ENCODE measurements at regions not wholly inside any gene's neighbourhood (a gene's known extent, or its start where the extent isn't known, plus 50 kb on each side); places are given as distances from the start of the nearest gene placed in this dataset.

GRCh38 chr6:120903836-120904235 lies 430.4 kb downstream of the TBC1D32 start:
- no peaks in the 10 kb centered on the region for H3K27me3 ChIP-seq (ENCODE audit: control insufficient read depth, insufficient read depth, low read length)
- H3K36me3 ChIP-seq (ENCODE audit: control insufficient read depth, insufficient read depth, low read length): no peaks in the 10 kb centered on the region
- H3K27ac ChIP-seq (ENCODE audit: low read length): no peak overlapping the region
- H3K4me3 ChIP-seq (ENCODE audit: low read depth in 2 of 2, low read length in 2 of 2): no peak overlapping the region
- no peak for DNase-seq (ENCODE audit: low read depth, low spot score)
- ChIA-PET POLR2A (no interaction called here), CTCF (interaction anchor here (0.7 kb wide), 1 partner anchor 55 kb away, joined by 5 read pairs; no protein-coding TSS in a partner anchor)
- no peaks in the 10 kb centered on the region for H3K9me3 ChIP-seq (ENCODE audit: control insufficient read depth, insufficient read depth, low read depth, low read length)
- ATAC-seq: no peak
- TF ChIP-seq REST (IDR thresholded peaks at IDR 0.05; ENCODE audit: insufficient read depth in 1 of 2, low read depth in 2 of 2, low read length in 1 of 2): no peak
- TF ChIP-seq POLR2AphosphoS5 (IDR thresholded peaks at IDR 0.05; ENCODE audit: low read depth, low read length): no peak
- TF ChIP-seq SIN3A (IDR thresholded peaks at IDR 0.05; ENCODE audit: borderline replicate concordance, insufficient read depth, low read depth, low read length): no peak
- no peak for TF ChIP-seq CTCF (IDR thresholded peaks at IDR 0.05)
- TF ChIP-seq TCF7L2 (IDR thresholded peaks at IDR 0.05; ENCODE audit: low read depth, low read length): no peak
- intact Hi-C loops (cut with micrococcal nuclease; ENCODE audit: unreplicated experiment): no loop called here
- H3K4me1 ChIP-seq (ENCODE audit: control insufficient read depth, insufficient read depth, low read length): no peaks in the 10 kb centered on the region
- BruUV-seq (replicated peaks): no TSS peak
- in situ Hi-C loops (cut with HindIII; ENCODE audit: low pct_unique_long_range_greater_than_20kb, low sequenced_read_pairs): no loop called here

- BruUV-seq (replicated peaks): no TSS peak
- ChIA-PET CTCF (no interaction called here), POLR2A (no interaction called here)
- DNase-seq (ENCODE audit: low read depth, low spot score) (no peak), ATAC-seq (no peak)
- TF ChIP-seq SIN3A (IDR thresholded peaks at IDR 0.05; ENCODE audit: borderline replicate concordance, insufficient read depth, low read depth, low read length): no peak
- no peak for TF ChIP-seq REST (IDR thresholded peaks at IDR 0.05; ENCODE audit: insufficient read depth in 1 of 2, low read depth in 2 of 2, low read length in 1 of 2)
- TF ChIP-seq CTCF (IDR thresholded peaks at IDR 0.05): no peak
- TF ChIP-seq POLR2AphosphoS5 (IDR thresholded peaks at IDR 0.05; ENCODE audit: low read depth, low read length): no peak
- no peak for TF ChIP-seq TCF7L2 (IDR thresholded peaks at IDR 0.05; ENCODE audit: low read depth, low read length)
- intact Hi-C loops (cut with micrococcal nuclease; ENCODE audit: unreplicated experiment): no loop called here
- in situ Hi-C loops (cut with HindIII; ENCODE audit: low pct_unique_long_range_greater_than_20kb, low sequenced_read_pairs): no loop called here
- Histone ChIP-seq H3K4me1 (ENCODE audit: control insufficient read depth, insufficient read depth, low read length) (no peaks in the 10 kb centered on the region), H3K27me3 (ENCODE audit: control insufficient read depth, insufficient read depth, low read length) (no peaks in the 10 kb centered on the region), H3K27ac (ENCODE audit: low read length) (no peak overlapping the region), H3K9me3 (ENCODE audit: control insufficient read depth, insufficient read depth, low read depth, low read length) (no peaks in the 10 kb centered on the region), H3K4me3 (ENCODE audit: low read depth in 2 of 2, low read length in 2 of 2) (no peak overlapping the region), H3K36me3 (ENCODE audit: control insufficient read depth, insufficient read depth, low read length) (no peaks in the 10 kb centered on the region)
Measured at GRCh38 chr6:120899932-120900331, 434.3 kb downstream of the TBC1D32 start.
